ENCODE measurements at regions not wholly inside any gene's neighbourhood (a gene's known extent, or its start where the extent isn't known, plus 50 kb on each side); places are given as distances from the start of the nearest gene placed in this dataset.

- H3K36me3 ChIP-seq = no peaks in the 10 kb centered on the region
- in situ Hi-C loops (cut with MboI; ENCODE audit: low sequenced_read_pairs in 4 of 4) = no loop called here
- H3K27me3 ChIP-seq = no peaks in the 10 kb centered on the region
- intact Hi-C loops (cut with DNase I; ENCODE audit: low total_unique reads) = no loop called here
- H3K4me1 ChIP-seq = no peaks in the 10 kb centered on the region
- DNase-seq = no peak
- no peak overlapping the region for H3K4me3 ChIP-seq
- no peak overlapping the region for H3K27ac ChIP-seq
- TF ChIP-seq CTCF (IDR thresholded peaks at IDR 0.05 in 4 of 5, conservative IDR thresholded peaks at IDR 0.05 in 1 of 5) (no peak), POLR2A (IDR thresholded peaks at IDR 0.05) (no peak)
- ATAC-seq = no peak
- H3K9me3 ChIP-seq = no peaks in the 10 kb centered on the region
Observed at GRCh38 chr16:9661336-9662017, 520.8 kb downstream of the GRIN2A start.

- no peak for DNase-seq
Observed at GRCh38 chr16:9663588-9663987, 518.6 kb downstream of the GRIN2A start.

GRCh38 chr16:9665851-9666271, 516.4 kb downstream of the GRIN2A start:
- intact Hi-C loops (cut with DNase I; ENCODE audit: low total_unique reads) (no loop called here), in situ Hi-C loops (cut with MboI; ENCODE audit: low sequenced_read_pairs in 4 of 4) (no loop called here)
- Histone ChIP-seq H3K9me3 (no peaks in the 10 kb centered on the region), H3K27ac (no peak overlapping the region), H3K36me3 (no peaks in the 10 kb centered on the region), H3K4me3 (no peak overlapping the region), H3K4me1 (no peaks in the 10 kb centered on the region), H3K27me3 (no peaks in the 10 kb centered on the region)
- no peak for DNase-seq
- TF ChIP-seq CTCF (IDR thresholded peaks at IDR 0.05 in 4 of 5, conservative IDR thresholded peaks at IDR 0.05 in 1 of 5) (no peak), POLR2A (IDR thresholded peaks at IDR 0.05) (no peak)
- ATAC-seq = no peak

More at GRCh38 chr16:9663588-9663987, 518.6 kb downstream of the GRIN2A start:
- H3K4me3 ChIP-seq = no peak overlapping the region
- no peaks in the 10 kb centered on the region for H3K27me3 ChIP-seq
- TF ChIP-seq CTCF (IDR thresholded peaks at IDR 0.05 in 4 of 5, conservative IDR thresholded peaks at IDR 0.05 in 1 of 5) = no peak
- intact Hi-C loops (cut with DNase I; ENCODE audit: low total_unique reads) = no loop called here
- no peak overlapping the region for H3K27ac ChIP-seq
- H3K9me3 ChIP-seq = no peaks in the 10 kb centered on the region
- no peak for ATAC-seq
- in situ Hi-C loops (cut with MboI; ENCODE audit: low sequenced_read_pairs in 4 of 4) = no loop called here
- no peaks in the 10 kb centered on the region for H3K36me3 ChIP-seq
- H3K4me1 ChIP-seq = no peaks in the 10 kb centered on the region

- no peaks in the 10 kb centered on the region for H3K4me1 ChIP-seq
- H3K4me3 ChIP-seq = no peak overlapping the region
- H3K27me3 ChIP-seq = no peaks in the 10 kb centered on the region
- intact Hi-C loops (cut with DNase I; ENCODE audit: low total_unique reads) = no loop called here
- TF ChIP-seq CTCF (IDR thresholded peaks at IDR 0.05 in 4 of 5, conservative IDR thresholded peaks at IDR 0.05 in 1 of 5) = no peak
- TF ChIP-seq POLR2A (IDR thresholded peaks at IDR 0.05) = no peak
- in situ Hi-C loops (cut with MboI; ENCODE audit: low sequenced_read_pairs in 4 of 4) = no loop called here
- ATAC-seq (no peak), DNase-seq (no peak)
- H3K9me3 ChIP-seq = no peaks in the 10 kb centered on the region
- no peak overlapping the region for H3K27ac ChIP-seq
- H3K36me3 ChIP-seq = no peaks in the 10 kb centered on the region
Observed at GRCh38 chr16:9666834-9667480, 515.3 kb downstream of the GRIN2A start.
